Head of caudate nucleus (tissue), 42 donors: ENCODE measurements at regions not wholly inside any gene's neighbourhood (a gene's known extent, or its start where the extent isn't known, plus 50 kb on each side); places are given as distances from the start of the nearest gene placed in this dataset.

Source experiments
- DNase-seq, 42 donors: peaks; one replicate each; pipeline versions ENCODE4 v3.0.0 to v3.0.0-alpha.2; 2020 to 2021; ENCODE audit warnings: mixed read lengths in 7 of 42
- intact Hi-C: fragments of 100-400 bp; cut with DNase I; formaldehyde crosslinking; loops from one replicate; pipeline ENCODE4 v1.15.0; 2022

- peak; percentile 28 to 92 (median 81) for DNase-seq
- intact Hi-C loops: loop anchor here (5.0 to 10.0 kb wide), 3 partner anchors 308 to 514 kb away; no protein-coding TSS in a partner anchor
Measured at GRCh38 chr3:102229062-102229655, 205.7 kb upstream of the ZPLD1 start.

DNA sequence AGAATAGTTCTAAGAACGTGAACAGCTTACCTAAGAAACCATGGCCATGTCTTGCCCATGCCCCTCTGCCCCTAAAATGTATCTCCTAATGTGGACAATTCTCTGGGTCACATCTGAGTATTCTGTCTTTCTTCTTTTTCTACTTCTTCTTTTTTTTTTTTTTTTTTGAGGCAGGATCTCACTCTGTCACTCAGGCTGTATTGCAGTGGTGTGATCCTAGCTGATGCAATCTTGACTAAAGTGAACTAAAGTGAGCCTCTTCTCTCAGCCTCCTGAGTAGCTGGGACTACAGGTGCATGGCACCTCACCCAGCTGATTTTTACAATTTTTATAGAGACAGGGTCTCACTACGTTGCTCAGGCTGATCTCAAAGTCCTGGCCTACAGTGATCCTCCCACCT lies 204.8 kb upstream of the ZPLD1 start:
- DNase-seq: no peak
- intact Hi-C loops: no loop called here

DNA sequence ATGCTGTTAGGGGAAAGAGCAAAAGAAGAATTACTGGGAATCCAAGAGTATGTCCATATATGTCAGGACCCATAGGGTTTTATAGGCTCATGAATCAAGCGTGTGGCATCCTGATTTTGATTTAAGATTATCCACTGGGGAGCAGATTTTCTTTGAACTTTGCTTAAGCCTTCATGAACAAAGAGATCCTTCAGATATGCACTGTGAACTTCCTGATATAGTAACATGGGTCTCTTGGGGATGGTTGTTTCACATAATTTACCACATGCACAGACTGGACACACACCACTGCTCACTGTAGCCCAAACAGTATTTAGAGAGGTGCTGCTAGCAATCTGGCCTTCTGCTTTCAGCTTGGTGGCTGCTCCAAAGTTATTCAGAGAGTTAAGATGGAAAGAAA lies 200.9 kb upstream of the ZPLD1 start:
- DNase-seq: no peak
- intact Hi-C loops: no loop called here

GRCh38 chr3:102235679-102236078 lies 199.1 kb upstream of the ZPLD1 start:
- peak in 10 of 42 donors; percentile 40 to 79 (median 62) for DNase-seq
- intact Hi-C loops: no loop called here

- intact Hi-C loops: no loop called here
- no peak for DNase-seq
Measured at GRCh38 chr3:102237181-102237580, 197.6 kb upstream of the ZPLD1 start.

- no peak for DNase-seq
- intact Hi-C loops: no loop called here
Measured at GRCh38 chr3:102237838-102238237, 197.0 kb upstream of the ZPLD1 start.

- DNase-seq: no peak
- intact Hi-C loops: no loop called here
Measured at GRCh38 chr3:102238362-102238761, 196.5 kb upstream of the ZPLD1 start.

DNA sequence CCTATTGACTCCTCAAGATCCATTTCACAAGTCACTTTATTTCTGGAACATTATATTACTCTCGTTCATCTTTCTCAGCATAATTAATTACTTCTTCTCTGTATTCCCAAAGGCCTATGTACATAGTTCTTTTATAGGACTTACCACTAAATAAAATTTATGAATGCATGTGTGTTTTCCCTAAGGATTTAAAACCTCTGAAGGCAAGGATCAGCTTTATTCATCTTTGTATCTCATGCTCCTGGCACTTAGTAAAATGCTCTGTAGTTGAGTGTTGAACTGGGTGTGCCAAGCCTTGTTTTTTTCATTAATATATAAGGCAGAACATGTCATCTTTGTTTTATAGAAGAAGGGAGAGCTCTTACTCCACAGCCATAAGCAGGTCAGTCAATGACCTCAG lies 194.1 kb upstream of the ZPLD1 start:
- intact Hi-C loops: no loop called here

GRCh38 chr3:102248981-102249705 lies 185.7 kb upstream of the ZPLD1 start:
- intact Hi-C loops: no loop called here

More for the DNA sequence above, 194.1 kb upstream of the ZPLD1 start:
- no peak for DNase-seq

GRCh38 chr3:102255736-102256135 lies 179.1 kb upstream of the ZPLD1 start:
- intact Hi-C loops: no loop called here
- DNase-seq: no peak

More at GRCh38 chr3:102248981-102249705, 185.7 kb upstream of the ZPLD1 start:
- DNase-seq: no peak

- intact Hi-C loops: no loop called here
- DNase-seq: no peak
Measured at GRCh38 chr3:102258666-102259227, 176.1 kb upstream of the ZPLD1 start.

- no peak for DNase-seq
- intact Hi-C loops: no loop called here
Measured at GRCh38 chr3:102259663-102260062, 175.2 kb upstream of the ZPLD1 start.

- no peak for DNase-seq
- intact Hi-C loops: no loop called here
Measured at GRCh38 chr3:102265720-102266119, 169.1 kb upstream of the ZPLD1 start.

- intact Hi-C loops: no loop called here
Measured at GRCh38 chr3:102269406-102269805, 165.4 kb upstream of the ZPLD1 start.

GRCh38 chr3:102290241-102290640 lies 144.6 kb upstream of the ZPLD1 start:
- DNase-seq: no peak
- intact Hi-C loops: no loop called here

More at GRCh38 chr3:102269406-102269805, 165.4 kb upstream of the ZPLD1 start:
- DNase-seq: no peak

DNA sequence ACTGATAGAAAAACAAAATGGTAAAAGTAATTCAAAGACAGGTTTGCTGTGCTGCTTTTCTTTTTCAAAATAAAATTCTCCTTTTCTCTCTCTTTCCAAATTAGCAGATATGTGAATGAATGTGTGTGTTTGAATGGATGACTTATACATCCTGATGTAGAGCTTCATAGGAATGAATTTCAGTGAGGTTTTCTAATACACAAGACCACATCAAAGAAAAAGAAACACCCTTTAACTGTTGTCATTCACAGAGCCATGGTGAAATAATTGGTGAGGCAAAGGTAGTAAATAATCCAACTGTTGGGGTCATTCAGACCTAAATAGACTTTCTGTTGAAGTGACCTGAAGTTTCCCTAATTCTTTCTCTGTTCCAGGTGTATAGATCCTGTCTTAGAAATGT lies 139.1 kb upstream of the ZPLD1 start:
- intact Hi-C loops: no loop called here
- DNase-seq: no peak

GRCh38 chr3:102297072-102297658 lies 137.7 kb upstream of the ZPLD1 start:
- no peak for DNase-seq
- intact Hi-C loops: no loop called here

DNA sequence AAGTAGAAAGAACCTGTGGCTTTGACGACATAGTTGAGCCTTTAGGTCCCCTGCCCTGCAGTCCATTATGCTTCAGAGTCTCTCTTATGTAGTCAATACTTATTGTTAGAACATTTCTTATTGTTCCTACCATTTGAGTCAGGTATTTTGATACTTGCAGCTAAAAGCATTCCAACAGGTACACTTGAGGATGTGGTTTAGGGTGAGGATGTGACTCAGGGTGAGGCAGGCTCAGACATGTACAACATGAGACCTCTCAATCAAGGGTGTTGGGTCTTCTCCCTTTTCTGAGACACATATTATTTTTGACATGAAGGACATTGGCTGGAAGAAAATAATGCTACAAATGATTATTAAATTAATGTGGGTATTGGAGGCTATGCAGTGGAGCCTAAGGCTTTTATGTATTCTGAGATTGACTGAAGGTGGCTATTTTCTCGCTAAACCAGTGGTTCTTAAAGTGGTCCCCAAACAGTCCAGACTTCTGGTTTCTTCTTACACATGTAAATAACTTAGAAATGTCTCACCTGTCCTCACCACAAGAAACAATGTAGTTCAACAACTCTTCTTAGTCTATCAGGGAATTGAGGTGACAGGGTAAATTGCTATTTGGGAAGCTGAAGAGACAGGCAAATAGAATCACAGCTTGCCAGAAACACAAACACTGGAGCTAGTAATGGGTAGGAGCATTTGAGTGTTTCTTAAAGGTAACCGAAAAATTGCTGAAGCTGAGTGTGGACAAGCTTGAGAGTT lies 135.5 kb upstream of the ZPLD1 start:
- DNase-seq: no peak
- intact Hi-C loops: no loop called here

DNA sequence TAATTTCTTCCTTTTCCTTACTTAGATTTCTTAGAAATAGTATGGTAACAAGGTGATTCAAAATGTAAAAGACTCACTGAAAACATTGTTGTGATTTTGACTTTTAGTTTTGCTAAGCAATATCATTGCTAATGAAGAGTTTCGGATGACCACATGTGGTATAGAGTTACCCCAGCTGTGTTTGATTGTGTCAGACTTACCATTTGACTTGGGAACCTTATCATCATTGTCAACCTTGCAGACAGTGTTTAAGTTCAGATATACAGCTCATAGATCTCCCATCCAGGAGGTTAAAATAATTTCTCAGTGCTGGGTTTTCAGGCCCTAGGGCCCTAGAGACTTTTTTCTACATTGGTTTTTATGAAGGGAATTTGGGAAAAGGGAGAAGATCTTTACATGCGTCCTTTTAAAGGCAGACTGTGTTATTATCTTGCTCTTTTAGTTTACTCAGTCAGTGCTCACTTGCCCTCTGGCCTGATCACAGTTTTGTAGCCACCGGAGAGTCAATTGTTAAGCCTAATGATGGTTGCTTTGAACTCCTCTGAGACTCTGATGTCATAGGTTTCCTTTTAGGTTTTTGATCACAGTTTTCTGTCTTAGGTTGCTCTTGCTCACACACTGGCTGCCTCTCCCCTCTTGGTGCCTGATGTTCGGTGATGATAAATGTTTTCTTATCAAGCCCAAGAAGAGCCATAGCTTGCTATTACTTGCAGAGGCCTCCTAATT lies 133.5 kb upstream of the ZPLD1 start:
- intact Hi-C loops: no loop called here

More for the DNA sequence above, 133.5 kb upstream of the ZPLD1 start:
- DNase-seq: no peak
